ENCODE measurements at regions not wholly inside any gene's neighbourhood (a gene's known extent, or its start where the extent isn't known, plus 50 kb on each side); places are given as distances from the start of the nearest gene placed in this dataset.

DNA sequence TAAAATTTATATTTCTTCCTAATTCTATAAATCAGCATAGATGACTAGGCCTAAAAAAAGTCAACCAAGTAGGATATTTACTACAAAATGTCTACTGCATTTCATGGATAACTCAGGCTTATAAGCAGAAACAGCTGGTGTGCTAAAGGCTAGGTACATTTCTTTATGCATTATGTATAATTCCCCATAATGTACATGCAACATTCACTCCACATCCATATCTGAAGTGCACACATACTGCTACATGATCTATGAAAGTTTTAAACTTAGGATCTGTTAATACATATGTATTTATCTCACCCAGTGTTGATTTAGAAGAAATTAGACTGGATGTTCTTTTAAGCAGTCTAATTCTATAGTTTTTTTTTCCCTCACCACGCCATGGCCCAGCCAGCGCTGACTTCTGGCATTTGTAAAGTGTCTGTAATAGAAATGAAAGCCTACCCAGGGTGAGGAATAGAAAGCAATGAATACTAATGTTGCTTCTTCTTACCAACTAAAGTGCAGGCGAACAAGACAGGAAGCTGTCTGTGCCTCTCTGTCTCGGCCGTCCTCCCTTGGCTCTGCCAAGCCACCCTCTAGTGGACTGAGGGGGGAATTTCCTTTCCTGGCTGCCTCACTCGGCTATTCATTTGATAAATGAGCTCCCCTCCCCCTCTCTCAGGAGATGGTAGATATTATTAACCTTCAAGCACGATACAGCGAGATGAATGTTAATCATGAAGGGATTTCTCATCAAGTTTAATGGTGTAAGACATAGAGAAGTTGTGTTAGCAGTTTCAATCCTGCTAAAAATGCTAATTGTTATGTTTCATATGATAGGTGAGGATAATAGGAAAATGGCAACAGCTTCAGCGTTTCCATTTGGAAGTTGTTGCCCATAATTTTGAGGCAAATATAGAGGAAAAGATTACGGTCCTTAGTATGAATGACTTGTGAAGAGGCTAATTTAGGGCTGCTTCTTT lies 384.5 kb downstream of the MTX2 start:
- peak; percentile 26 for DNase-seq

- no peak for DNase-seq
These were observed 387.0 kb downstream of the MTX2 start for GRCh38 chr2:176656038-176656775.

- no peak for DNase-seq
These were observed 387.5 kb downstream of the MTX2 start for GRCh38 chr2:176656776-176657140.

DNA sequence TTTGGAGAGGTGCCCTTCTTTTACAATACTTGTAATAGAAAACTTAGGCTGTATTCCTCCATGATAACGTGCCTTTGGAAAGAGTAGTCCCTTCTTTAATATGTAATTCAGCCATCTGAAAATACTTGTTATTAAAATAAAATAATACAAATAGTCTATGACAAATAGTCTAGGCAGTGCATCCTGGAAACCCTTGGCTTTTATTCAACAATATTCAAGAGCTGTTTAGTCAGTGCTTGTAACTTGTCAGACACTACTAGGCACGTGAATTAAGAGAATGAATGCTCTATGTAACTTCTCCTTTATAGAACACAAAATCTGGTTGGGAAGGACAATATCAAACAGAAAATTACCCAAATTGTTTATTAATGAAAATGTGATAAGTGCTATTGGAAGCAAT lies 388.2 kb downstream of the MTX2 start:
- DNase-seq, result no peak

DNA sequence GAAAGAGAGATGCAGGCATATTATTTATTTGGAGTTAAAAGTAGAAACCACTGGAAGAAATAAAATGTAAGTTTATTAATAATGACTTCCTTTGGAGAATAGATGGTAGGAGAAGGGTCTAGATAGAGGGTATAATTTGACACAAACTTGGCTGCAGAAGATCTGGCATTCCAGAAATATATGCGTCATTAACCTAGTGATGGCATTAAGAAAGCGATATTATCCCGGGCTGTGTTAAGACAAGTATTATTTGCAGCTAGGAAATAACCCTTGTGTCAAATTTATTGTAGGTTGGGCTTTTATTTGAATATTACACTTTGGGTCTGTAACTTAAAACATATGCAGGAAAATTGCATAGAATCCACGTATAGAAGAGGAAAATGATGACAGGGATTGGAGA lies 389.5 kb downstream of the MTX2 start:
- DNase-seq, result no peak

DNA sequence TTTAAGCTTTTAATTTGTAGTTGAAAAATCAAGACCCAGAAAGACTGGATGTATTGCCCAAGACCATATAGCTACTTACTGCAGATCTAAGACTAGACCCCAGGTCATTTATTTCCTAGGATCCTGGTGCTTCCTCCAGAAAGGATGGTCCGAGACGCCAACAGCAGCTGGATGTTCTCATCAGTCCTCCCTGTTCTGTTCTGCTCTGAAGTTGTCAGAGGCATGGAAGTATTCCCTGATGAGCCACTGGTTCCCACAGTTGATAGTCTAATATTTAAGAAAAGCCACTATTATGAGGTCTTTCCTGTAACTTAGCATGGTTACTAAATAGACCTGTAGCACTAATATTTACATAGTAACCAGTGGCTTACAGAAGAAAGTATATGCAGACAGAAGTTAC lies 393.5 kb downstream of the MTX2 start:
- DNase-seq, result no peak

GRCh38 chr2:176664478-176664877 lies 395.2 kb downstream of the MTX2 start:
- no peak for DNase-seq

DNA sequence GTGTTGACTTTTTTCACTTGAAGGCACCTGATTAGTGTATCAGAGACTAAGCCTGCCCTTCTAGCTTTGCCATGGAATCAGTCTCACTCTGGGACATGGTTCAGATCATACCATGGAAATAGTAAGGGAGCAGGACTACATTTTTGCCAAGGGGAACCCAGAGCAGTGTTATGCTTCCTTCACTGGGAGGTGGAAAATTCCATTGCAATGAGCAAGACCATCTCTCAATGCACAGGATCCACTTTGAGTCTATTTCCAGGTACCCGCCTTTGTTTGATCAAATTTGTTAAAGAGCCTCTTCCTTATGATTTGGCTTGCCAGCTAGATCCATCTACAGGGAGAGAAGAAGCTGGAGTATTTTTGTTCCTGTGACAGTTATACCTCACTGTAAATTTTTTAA lies 395.8 kb downstream of the MTX2 start:
- no peak for DNase-seq

DNA sequence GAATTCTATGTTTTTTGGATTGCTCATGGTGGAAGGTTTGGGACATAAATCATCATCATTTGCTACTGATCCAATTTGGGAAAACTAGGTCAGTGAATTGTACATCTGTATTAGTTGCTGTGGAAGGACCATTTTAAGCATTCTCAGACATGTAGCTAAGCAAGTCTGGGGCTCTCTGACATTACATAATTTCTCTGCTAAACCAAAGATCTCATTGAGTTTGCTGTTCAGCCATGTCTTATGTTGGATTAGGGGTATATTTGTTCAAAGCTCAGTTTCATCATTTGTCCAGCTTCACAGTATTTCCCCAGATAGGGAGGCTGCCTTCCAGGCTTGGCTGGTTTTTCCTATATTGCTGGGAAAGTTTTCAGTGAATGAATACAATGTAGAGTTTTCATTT lies 399.7 kb downstream of the MTX2 start:
- DNase-seq, result no peak

- no peak for DNase-seq
These were observed 400.3 kb downstream of the MTX2 start for GRCh38 chr2:176669398-176670174.

GRCh38 chr2:176675271-176675949 lies 406.2 kb downstream of the MTX2 start:
- no peak for DNase-seq

DNA sequence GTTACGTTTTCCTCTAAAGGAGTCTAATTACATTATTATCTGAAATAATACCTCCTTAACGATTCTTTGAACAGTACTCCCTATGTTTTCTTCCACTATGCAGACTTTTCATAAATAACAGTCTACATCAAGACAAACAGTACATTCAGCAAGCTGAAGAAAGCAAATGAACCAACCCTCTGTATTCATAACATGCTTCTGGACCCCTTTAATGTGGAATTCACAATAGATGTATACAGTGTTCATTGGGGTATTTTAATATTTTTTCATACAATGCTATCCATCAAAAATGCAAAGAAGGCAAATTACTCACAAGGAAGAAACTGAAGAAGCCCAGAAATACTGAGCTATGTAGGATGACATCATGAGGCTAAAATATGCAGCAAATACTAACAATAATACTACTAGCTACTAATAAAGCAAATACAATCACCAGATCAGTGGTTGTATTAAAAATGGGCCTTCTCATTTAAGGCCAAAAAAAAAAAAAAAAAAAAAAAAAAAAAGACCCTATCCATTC lies 408.6 kb downstream of the MTX2 start:
- DNase-seq, result no peak

DNA sequence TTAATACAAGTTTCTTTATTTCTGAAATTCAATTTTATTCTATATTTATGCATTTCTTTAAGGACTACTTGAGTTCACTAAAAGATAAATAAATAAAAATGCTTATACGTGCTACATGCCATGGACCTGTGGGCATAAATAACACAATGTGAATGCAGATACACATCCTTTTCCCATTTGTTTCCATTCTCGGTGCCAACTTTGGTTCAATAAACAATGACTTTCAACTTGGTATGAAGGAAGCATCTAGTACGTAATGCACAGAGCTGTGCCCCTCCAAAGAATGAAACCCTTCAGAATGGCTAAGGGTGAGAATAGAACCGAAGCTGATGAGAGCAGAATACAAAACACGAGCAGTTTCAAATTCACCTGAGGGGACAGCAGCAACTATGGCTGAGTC lies 409.3 kb downstream of the MTX2 start:
- DNase-seq, result no peak

DNA sequence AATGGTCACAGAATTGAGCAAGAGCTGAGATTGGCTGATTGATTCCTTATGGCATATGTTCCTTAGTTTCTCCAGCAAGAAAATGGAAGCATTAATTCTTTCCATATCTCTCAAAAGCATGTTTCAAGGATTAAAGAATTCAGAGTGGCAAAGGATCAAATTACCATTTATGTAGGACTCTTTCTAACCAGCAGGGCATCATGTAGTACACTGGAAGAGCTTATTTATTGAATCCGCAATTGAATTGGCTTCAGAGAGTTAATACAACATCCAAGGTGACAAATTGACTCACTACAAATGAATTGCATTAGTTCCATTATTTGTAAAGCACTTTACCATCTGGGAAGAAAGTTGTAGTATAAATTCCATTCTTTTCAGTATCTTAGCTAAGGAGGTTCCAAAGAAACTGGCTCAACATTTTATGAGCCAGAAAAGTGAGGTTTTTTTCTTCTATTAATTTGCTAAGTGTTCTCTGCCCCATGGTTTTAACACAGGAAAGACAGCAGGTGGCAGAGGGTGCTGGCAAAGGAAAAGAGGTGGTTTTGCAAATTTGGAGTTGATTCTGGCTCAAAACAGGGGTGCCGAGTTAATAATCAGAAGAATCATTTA lies 409.9 kb downstream of the MTX2 start:
- no peak for DNase-seq

GRCh38 chr2:176680916-176681516 lies 411.8 kb downstream of the MTX2 start:
- no peak for DNase-seq

GRCh38 chr2:176681584-176682115 lies 412.4 kb downstream of the MTX2 start:
- DNase-seq, result no peak

- no peak for DNase-seq
These were observed 413.0 kb downstream of the MTX2 start for GRCh38 chr2:176682278-176682677.

DNA sequence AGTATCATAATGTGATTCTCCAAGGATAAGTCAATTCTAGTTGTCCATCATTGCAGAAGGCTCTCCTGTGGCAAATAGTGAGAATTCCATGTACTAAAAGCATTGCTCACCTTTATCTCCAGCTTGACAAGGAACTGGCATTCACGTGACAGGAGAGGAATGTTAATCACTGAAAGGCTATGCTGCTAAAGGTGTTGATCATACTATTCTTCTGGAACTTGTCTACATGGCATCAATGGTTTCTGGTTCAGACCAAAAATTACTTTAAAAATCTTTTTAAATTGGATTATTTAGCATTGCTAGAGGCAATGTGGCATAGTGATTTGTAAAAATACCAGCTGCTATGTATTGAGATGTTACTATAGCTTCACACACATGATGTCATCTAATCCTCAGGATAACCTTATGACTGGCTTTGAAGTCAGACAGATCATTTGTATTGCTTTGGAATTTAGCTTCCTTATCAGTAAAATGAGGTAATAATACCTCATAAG lies 414.4 kb downstream of the MTX2 start:
- no peak for DNase-seq

- no peak for DNase-seq
These were observed 416.7 kb downstream of the MTX2 start for GRCh38 chr2:176685908-176686307.

DNA sequence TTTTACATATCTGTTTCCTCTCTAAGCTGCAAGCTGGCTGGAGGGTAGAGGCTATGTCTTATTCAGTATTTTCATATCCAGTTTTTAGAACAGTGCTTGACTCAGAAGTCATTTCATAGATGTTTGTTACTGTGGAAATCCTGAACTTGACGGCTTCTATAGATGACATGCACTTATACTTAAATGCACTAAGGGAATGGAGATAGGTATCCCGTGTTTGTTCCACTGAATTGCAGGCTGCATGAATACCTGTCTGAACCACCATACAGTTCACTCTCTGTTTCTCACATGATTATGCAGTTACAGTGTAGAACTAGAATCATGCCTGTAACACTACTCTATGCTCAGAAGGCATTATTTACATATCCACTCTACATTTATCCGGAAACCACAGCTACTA lies 417.1 kb downstream of the MTX2 start:
- DNase-seq, result no peak

- no peak for DNase-seq
These were observed 418.1 kb downstream of the MTX2 start for GRCh38 chr2:176687342-176687741.

Measured in activated naive CD4-positive, alpha-beta T cell treated with anti-CD3 and anti-CD28 coated beads, Interleukin-2, amount 50 U/mL, for 16 hours (primary cell).